PC-3 (cell line): ENCODE measurements at regions not wholly inside any gene's neighbourhood (a gene's known extent, or its start where the extent isn't known, plus 50 kb on each side); places are given as distances from the start of the nearest gene placed in this dataset.

Experiments used
- ATAC-seq: fragments of 200-7000 bp; cut with Tn5 transposase; 2 replicates; pipeline ENCODE4 v1.9.1; 2020; ENCODE audit warnings: mild to moderate bottlenecking, moderate library complexity
- BruUV-seq: library from RNA; stranded (reverse); fragments of 400-500 nt; replicated peaks from 2 replicates; lab custom pipeline; 2021; lab: Mats Ljungman, UMichigan
- CTCF ChIA-PET: fragments of 300-600 bp; sonication (Branson Sonifier 250); formaldehyde crosslinking; loops from one replicate; lab custom pipeline; 2022; ENCODE audit warnings: antibody characterized with exemption; lab: Charles Lee
- POLR2A ChIA-PET: fragments of 300-600 bp; sonication (Branson Sonifier 250); formaldehyde crosslinking; loops from one replicate; lab custom pipeline; 2022; ENCODE audit warnings: antibody characterized with exemption; ENCODE audit not compliant: unreplicated experiment; lab: Charles Lee
- DNase-seq: peaks from one replicate; pipeline ENCODE4 v3.0.0-alpha.2; 2015
- H2AFZ ChIP-seq: fragments of 300-600 bp; sonication (generic); 2 replicates; pipeline ENCODE4 v1.6.0; 2016; ENCODE audit warnings: antibody characterized with exemption, low read length
- H3F3A ChIP-seq: fragments of 300-600 bp; sonication (generic); one replicate; pipeline ENCODE4 v1.6.0; 2017; ENCODE audit warnings: antibody characterized with exemption, low read length, control low read depth, mild to moderate bottlenecking; ENCODE audit not compliant: unreplicated experiment
- H3K27ac ChIP-seq: fragments of 300-600 bp; sonication (generic); 2 replicates; pipeline ENCODE4 v1.5.1; 2016; ENCODE audit warnings: mild to moderate bottlenecking, low read length
- H3K27me3 ChIP-seq: fragments of 300-600 bp; sonication (generic); 2 replicates; pipeline ENCODE4 v1.6.1; 2016; ENCODE audit warnings: low read length, mixed read lengths
- H3K36me3 ChIP-seq: fragments of 300-600 bp; sonication (generic); 2 replicates; pipeline ENCODE4 v1.6.1; 2016; ENCODE audit warnings: low read depth, mixed run types, low read length, mixed read lengths
- H3K4me1 ChIP-seq: fragments of 300-600 bp; sonication (generic); 2 replicates; pipeline ENCODE4 v1.5.1; 2016; ENCODE audit warnings: low read length; ENCODE audit not compliant: insufficient read depth
- H3K4me2 ChIP-seq: fragments of 300-600 bp; sonication (generic); 2 replicates; pipeline ENCODE4 v1.6.0; 2016; ENCODE audit warnings: low read length
- H3K4me3 ChIP-seq: fragments of 300-600 bp; sonication (generic); 2 replicates; pipeline ENCODE4 v1.5.1; 2016; ENCODE audit warnings: mild to moderate bottlenecking, low read length, mixed read lengths
- H3K79me2 ChIP-seq: fragments of 300-600 bp; sonication (generic); 2 replicates; pipeline ENCODE4 v1.6.1; 2017; ENCODE audit warnings: low read length, mixed read lengths
- H3K9ac ChIP-seq: fragments of 300-600 bp; sonication (generic); 2 replicates; pipeline ENCODE4 v1.6.0; 2016; ENCODE audit warnings: mild to moderate bottlenecking, low read length
- H3K9me2 ChIP-seq: fragments of 300-600 bp; sonication (generic); replicated peaks from 2 replicates; pipeline ENCODE4 v1.6.1; 2016; ENCODE audit warnings: mixed run types, low read length, mixed read lengths
- H3K9me3 ChIP-seq: fragments of 300-600 bp; sonication (generic); 2 replicates; pipeline ENCODE4 v1.6.1; 2016; ENCODE audit warnings: low read length, mixed read lengths
- H4K20me1 ChIP-seq: fragments of 300-600 bp; sonication (generic); 2 replicates; pipeline ENCODE4 v1.6.1; 2016; ENCODE audit warnings: low read length, mixed read lengths
- CTCF ChIP-seq: fragments of 300-600 bp; sonication (generic); conservative IDR thresholded peaks from 2 replicates; pipeline ENCODE4 v1.5.1; 2017; ENCODE audit warnings: antibody characterized with exemption, low read depth, mild to moderate bottlenecking, low read length
- EZH2 ChIP-seq: fragments of 300-600 bp; sonication (generic); IDR thresholded peaks from one replicate; pipeline ENCODE4 v1.6.1; 2017; ENCODE audit warnings: antibody characterized with exemption, mild to moderate bottlenecking, low read length; ENCODE audit not compliant: unreplicated experiment
- EZH2phosphoT487 ChIP-seq: fragments of 300-600 bp; sonication (generic); IDR thresholded peaks from 2 replicates; pipeline ENCODE4 v1.6.1; 2018; ENCODE audit warnings: mild to moderate bottlenecking, antibody characterized with exemption, low read length, borderline replicate concordance
- intact Hi-C: fragments of 100-400 bp; cut with micrococcal nuclease; formaldehyde crosslinking; loops from 2 replicates; pipeline ENCODE4 v1.9.0; 2023

GRCh38 chr2:13334545-13334944 lies 617.8 kb downstream of the TRIB2 start:
- DNase-seq (no peak), ATAC-seq (no peak)
- Histone ChIP-seq H3K4me2 (no peak overlapping the region), H2AFZ (no peak overlapping the region), H3K4me3 (no peak overlapping the region), H3F3A (no peaks in the 10 kb centered on the region), H3K9ac (no peak overlapping the region), H3K27me3 (no peaks in the 10 kb centered on the region), H3K27ac (no peak overlapping the region), H4K20me1 (no peaks in the 10 kb centered on the region), H3K36me3 (no peaks in the 10 kb centered on the region), H3K4me1 (no peaks in the 10 kb centered on the region), H3K9me3 (no peaks in the 10 kb centered on the region), H3K9me2 (no peaks in the 10 kb centered on the region), H3K79me2 (no peaks in the 10 kb centered on the region)
- POLR2A ChIA-PET: no interaction called here
- CTCF ChIA-PET: no interaction called here
- BruUV-seq: no TSS peak
- intact Hi-C loops: no loop called here
- TF ChIP-seq EZH2phosphoT487 (no peak), CTCF (no peak), EZH2 (no peak)

- no peaks in the 10 kb centered on the region for H3K27me3 ChIP-seq
- no peaks in the 10 kb centered on the region for H3K79me2 ChIP-seq
- ChIA-PET CTCF (no interaction called here), POLR2A (no interaction called here)
- H3K27ac ChIP-seq: no peak overlapping the region
- no peaks in the 10 kb centered on the region for H3F3A ChIP-seq
- no peaks in the 10 kb centered on the region for H3K36me3 ChIP-seq
- TF ChIP-seq CTCF (no peak), EZH2 (no peak), EZH2phosphoT487 (no peak)
- no peaks in the 10 kb centered on the region for H3K9me3 ChIP-seq
- DNase-seq (no peak), ATAC-seq (no peak)
- no peaks in the 10 kb centered on the region for H4K20me1 ChIP-seq
- intact Hi-C loops: no loop called here
- H3K4me3 ChIP-seq: no peak overlapping the region
- no peaks in the 10 kb centered on the region for H3K9me2 ChIP-seq
- no peak overlapping the region for H3K4me2 ChIP-seq
- BruUV-seq: no TSS peak
- H3K9ac ChIP-seq: no peak overlapping the region
- H3K4me1 ChIP-seq: no peaks in the 10 kb centered on the region
- no peak overlapping the region for H2AFZ ChIP-seq
Observed at GRCh38 chr2:13335862-13336535, 619.3 kb downstream of the TRIB2 start.

- DNase-seq (no peak), ATAC-seq (no peak)
- Histone ChIP-seq H3K4me2 (no peak overlapping the region), H3F3A (no peaks in the 10 kb centered on the region), H3K9ac (no peak overlapping the region), H3K9me2 (no peaks in the 10 kb centered on the region), H3K4me3 (no peak overlapping the region), H3K9me3 (no peaks in the 10 kb centered on the region), H2AFZ (no peak overlapping the region), H3K36me3 (no peaks in the 10 kb centered on the region), H3K27ac (no peak overlapping the region), H3K27me3 (no peaks in the 10 kb centered on the region), H4K20me1 (no peaks in the 10 kb centered on the region), H3K4me1 (no peaks in the 10 kb centered on the region), H3K79me2 (no peaks in the 10 kb centered on the region)
- BruUV-seq: no TSS peak
- ChIA-PET CTCF (no interaction called here), POLR2A (no interaction called here)
- TF ChIP-seq EZH2: no peak
- TF ChIP-seq EZH2phosphoT487: no peak
- no peak for TF ChIP-seq CTCF
- intact Hi-C loops: no loop called here
Observed at GRCh38 chr2:13351068-13351467, 634.3 kb downstream of the TRIB2 start.
